IgD-negative memory B cell (primary cell): ENCODE measurements at regions not wholly inside any gene's neighbourhood (a gene's known extent, or its start where the extent isn't known, plus 50 kb on each side); places are given as distances from the start of the nearest gene placed in this dataset.

Experiments used
- H3K27ac Mint-ChIP-seq, 3 donors: one replicate each; pipeline ENCODE4 v1.8.0; 2020 to 2022; ENCODE audit warnings: mild to moderate bottlenecking in 3 of 3, mixed read lengths in 3 of 3, moderate library complexity in 1 of 3
- H3K27me3 Mint-ChIP-seq: one replicate; pipeline ENCODE4 v1.8.0; 2021; ENCODE audit warnings: mixed read lengths
- H3K36me3 Mint-ChIP-seq: one replicate; pipeline ENCODE4 v1.8.0; 2020; ENCODE audit warnings: mild to moderate bottlenecking, mixed read lengths
- H3K4me1 Mint-ChIP-seq, 3 donors: one replicate each; pipeline ENCODE4 v1.8.0; 2020 to 2022; ENCODE audit warnings: mixed read lengths in 3 of 3, mild to moderate bottlenecking in 1 of 3
- H3K4me3 Mint-ChIP-seq, 4 donors: one replicate each; pipeline ENCODE4 v1.8.0; 2020 to 2022; ENCODE audit warnings: mild to moderate bottlenecking in 4 of 4, mixed read lengths in 4 of 4, moderate library complexity in 3 of 4
- H3K9me3 Mint-ChIP-seq, 3 donors: one replicate each; pipeline ENCODE4 v1.8.0; 2020 to 2021; ENCODE audit warnings: mixed read lengths in 3 of 3, mild to moderate bottlenecking in 1 of 3

DNA sequence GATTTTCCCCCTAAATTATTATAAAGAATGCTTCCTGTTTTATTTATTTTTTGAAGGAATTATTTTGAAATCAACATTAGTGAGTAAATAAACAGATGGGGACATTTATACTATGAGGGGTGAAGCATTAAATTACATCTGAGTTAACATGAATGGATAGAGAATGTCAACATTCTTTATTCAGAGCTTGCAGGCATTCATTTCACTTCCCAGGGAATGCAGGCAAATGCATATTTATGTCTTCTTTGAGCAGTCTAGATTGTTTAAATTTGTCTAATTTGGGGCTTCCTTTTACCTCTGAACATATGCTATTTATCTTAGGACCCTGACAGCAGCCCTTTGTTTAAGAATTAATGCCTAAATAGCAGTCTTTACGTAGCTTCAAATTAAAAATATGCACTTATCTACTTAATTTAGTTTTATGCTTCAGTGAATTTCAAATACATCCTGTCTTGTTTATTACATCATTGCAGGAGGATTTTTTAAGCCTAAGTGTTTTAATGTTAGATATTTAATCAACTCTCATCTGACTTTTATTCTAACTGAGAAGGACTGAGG, 630.5 kb upstream of the LMCD1 start:
- H3K9me3 Mint-ChIP-seq, result peaks cover 0 to 5% (median 2%) of the 10 kb centered on the region in 3 donors
- no peaks in the 10 kb centered on the region for H3K36me3 Mint-ChIP-seq
- no peaks in the 10 kb centered on the region for H3K4me1 Mint-ChIP-seq
- H3K27me3 Mint-ChIP-seq, result no peaks in the 10 kb centered on the region
- H3K27ac Mint-ChIP-seq, result no peak overlapping the region
- H3K4me3 Mint-ChIP-seq, result no peak overlapping the region

DNA sequence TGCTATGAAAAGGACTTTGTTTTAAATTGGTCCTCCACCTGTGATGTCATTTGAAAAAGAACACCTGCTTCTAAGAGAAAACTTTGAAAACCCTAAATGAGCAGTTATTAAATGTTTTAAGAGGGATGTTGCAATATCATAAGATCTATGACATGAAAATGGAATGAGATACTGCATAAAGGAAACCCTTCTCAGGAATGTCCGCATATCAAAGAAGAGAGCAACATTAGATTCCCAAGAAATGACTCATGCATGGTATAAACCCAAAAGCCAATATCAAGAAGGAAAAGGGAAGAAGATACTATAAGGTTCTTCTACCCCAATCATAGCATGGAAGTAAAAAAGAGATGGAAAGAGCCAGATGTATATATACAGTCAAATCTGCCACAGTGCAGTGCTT, 627.5 kb upstream of the LMCD1 start:
- Mint-ChIP-seq H3K4me1 (no peaks in the 10 kb centered on the region), H3K27ac (no peak overlapping the region), H3K4me3 (no peak overlapping the region)

DNA sequence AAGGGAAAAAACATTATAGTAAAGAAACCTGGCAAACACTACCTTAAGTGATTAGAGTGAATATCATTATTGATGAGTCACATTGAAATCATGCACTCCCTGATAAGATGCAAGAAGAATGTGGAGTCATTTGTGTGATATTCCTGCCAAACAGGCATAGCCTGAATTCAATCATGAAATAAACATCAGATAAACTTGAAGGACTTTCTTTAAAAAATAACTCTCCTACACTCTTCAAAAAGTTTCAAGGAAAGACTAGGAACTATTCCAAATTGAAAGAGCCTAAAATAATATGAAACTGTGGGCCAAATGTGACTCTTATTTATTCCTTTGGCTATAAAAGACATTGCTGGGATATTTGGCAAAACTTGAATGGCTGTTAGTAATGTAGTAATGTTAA, 625.7 kb upstream of the LMCD1 start:
- no peak overlapping the region for H3K27ac Mint-ChIP-seq
- H3K4me3 Mint-ChIP-seq, result no peak overlapping the region
- no peaks in the 10 kb centered on the region for H3K27me3 Mint-ChIP-seq
- H3K9me3 Mint-ChIP-seq, result peaks cover 0 to 2% (median 2%) of the 10 kb centered on the region in 3 donors
- no peaks in the 10 kb centered on the region for H3K36me3 Mint-ChIP-seq
- H3K4me1 Mint-ChIP-seq, result no peaks in the 10 kb centered on the region

More for the DNA sequence above, 627.5 kb upstream of the LMCD1 start:
- no peaks in the 10 kb centered on the region for H3K27me3 Mint-ChIP-seq
- no peaks in the 10 kb centered on the region for H3K36me3 Mint-ChIP-seq
- peaks cover 2 to 5% (median 2%) of the 10 kb centered on the region in 3 donors for H3K9me3 Mint-ChIP-seq

DNA sequence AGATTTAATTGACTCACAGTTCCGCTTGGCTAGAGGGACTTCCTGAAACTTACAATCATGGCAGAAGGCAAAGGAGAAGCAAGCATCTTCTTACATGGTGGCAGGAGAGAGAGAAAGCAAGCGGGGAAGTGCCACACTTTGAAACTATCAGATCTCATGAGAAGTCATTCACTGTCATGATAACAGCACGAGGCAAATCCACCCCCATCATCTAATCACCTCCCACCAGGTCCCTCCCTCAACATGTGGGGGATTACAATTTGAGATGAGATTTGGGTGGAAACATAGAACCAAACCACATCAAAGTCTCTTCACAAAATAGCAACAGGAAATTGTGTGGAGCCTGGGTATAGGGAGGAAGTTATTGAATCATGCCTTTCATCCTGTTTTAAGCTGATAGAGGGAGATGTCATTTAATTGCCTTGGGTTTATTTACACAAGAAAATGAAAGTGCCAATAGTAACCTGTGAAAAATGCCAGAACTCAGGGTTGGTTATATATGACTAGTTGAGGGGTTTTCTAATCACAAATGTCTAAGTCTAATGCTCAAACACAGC, 624.8 kb upstream of the LMCD1 start:
- H3K9me3 Mint-ChIP-seq, result peaks cover 0 to 2% (median 2%) of the 10 kb centered on the region in 3 donors
- no peaks in the 10 kb centered on the region for H3K36me3 Mint-ChIP-seq
- H3K27ac Mint-ChIP-seq, result no peak overlapping the region
- no peak overlapping the region for H3K4me3 Mint-ChIP-seq
- H3K27me3 Mint-ChIP-seq, result no peaks in the 10 kb centered on the region
- no peaks in the 10 kb centered on the region for H3K4me1 Mint-ChIP-seq

DNA sequence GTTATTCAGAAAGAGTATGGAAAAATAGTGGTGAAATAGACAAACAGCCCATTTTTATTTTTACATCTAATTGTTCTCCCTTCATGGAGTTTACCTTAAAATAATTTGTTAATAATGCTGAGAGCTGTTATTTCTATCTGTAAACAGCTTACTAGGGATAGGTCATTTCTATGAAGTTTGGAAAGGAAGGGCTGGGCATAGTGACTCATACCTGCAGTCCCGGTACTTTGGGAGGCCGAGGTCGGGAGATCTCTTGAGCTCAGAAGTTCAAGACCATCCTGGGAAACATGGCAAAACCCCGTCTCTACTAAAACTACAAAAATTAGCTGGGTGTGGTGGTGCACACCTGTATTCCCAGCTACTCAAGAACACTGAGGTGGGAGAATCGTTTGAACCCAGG, 624.3 kb upstream of the LMCD1 start:
- no peaks in the 10 kb centered on the region for H3K36me3 Mint-ChIP-seq
- H3K4me3 Mint-ChIP-seq, result no peak overlapping the region
- H3K27ac Mint-ChIP-seq, result no peak overlapping the region
- H3K27me3 Mint-ChIP-seq, result no peaks in the 10 kb centered on the region
- peaks cover 0 to 6% (median 2%) of the 10 kb centered on the region in 3 donors for H3K9me3 Mint-ChIP-seq
- H3K4me1 Mint-ChIP-seq, result no peaks in the 10 kb centered on the region

DNA sequence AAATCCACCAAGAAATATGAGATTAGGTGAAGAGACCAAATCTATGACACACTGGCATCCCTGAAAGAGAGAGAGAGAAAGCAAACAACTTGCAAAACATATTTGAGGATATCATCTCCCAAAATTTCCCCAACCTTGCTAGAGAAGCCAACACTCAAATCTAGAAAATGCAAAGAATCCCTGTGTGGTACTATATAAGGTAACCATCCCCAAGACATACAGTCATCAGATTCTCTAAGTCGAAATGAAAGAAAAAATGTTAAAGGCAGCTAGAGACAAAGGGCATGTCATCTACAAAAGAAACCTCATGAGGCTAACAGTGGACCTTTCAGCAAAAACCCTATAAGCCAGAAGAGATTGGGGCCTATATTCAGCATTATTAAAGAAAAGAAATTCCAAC, 622.1 kb upstream of the LMCD1 start:
- H3K27me3 Mint-ChIP-seq, result no peaks in the 10 kb centered on the region
- peaks cover 0 to 6% (median 3%) of the 10 kb centered on the region in 3 donors for H3K9me3 Mint-ChIP-seq
- no peaks in the 10 kb centered on the region for H3K36me3 Mint-ChIP-seq
- no peak overlapping the region for H3K4me3 Mint-ChIP-seq
- H3K27ac Mint-ChIP-seq, result no peak overlapping the region
- peaks cover 0 to 1% (median 0%) of the 10 kb centered on the region in 3 donors for H3K4me1 Mint-ChIP-seq

DNA sequence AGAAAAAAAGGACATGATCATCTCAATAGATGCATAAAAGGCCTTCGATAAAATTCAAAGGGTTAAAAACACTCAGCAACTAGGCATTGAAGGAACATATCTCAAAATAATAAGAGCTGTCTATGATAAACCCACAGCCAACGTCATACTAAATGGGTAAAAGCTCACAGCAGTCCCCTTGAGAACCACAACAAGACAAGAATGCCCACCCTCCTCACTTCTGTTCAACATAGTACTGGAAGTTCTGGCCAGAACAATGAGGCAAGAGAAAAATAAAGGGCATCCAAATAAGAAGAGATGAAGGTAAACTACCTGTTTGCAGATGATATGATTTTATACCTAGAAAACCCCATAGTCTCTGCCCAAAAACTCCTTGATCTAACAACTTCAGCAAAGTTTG, 619.7 kb upstream of the LMCD1 start:
- H3K27me3 Mint-ChIP-seq, result no peaks in the 10 kb centered on the region
- H3K4me1 Mint-ChIP-seq, result peaks cover 0 to 1% (median 0%) of the 10 kb centered on the region in 3 donors
- no peak overlapping the region for H3K4me3 Mint-ChIP-seq
- no peak overlapping the region for H3K27ac Mint-ChIP-seq
- peaks cover 6 to 8% (median 7%) of the 10 kb centered on the region in 3 donors for H3K9me3 Mint-ChIP-seq
- H3K36me3 Mint-ChIP-seq, result no peaks in the 10 kb centered on the region

DNA sequence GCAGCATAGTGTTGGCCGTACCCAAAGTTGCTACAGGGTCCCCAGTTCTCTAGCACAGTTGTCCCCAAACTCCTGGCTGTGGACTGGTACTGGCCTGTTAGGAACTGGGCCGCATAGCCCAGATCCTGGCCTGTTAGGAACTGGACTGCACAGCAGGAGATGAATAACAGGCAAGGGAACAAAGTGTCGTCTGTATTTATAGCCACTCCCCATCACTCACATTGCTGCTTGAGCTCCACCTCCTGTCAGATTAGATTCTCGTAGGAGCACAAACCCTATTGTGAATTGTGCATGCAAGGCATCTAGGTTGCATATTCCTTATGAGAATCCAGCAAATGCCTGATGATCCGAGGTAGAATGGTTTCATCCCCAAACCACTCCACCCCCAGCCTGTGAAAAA, 604.0 kb upstream of the LMCD1 start:
- no peak overlapping the region for H3K4me3 Mint-ChIP-seq
- no peak overlapping the region for H3K27ac Mint-ChIP-seq
- peaks cover under 1 to 7% (median 5%) of the 10 kb centered on the region in 3 donors for H3K9me3 Mint-ChIP-seq
- H3K27me3 Mint-ChIP-seq, result no peaks in the 10 kb centered on the region
- H3K4me1 Mint-ChIP-seq, result peaks cover 0 to 1% (median 0%) of the 10 kb centered on the region in 3 donors
- H3K36me3 Mint-ChIP-seq, result no peaks in the 10 kb centered on the region

DNA sequence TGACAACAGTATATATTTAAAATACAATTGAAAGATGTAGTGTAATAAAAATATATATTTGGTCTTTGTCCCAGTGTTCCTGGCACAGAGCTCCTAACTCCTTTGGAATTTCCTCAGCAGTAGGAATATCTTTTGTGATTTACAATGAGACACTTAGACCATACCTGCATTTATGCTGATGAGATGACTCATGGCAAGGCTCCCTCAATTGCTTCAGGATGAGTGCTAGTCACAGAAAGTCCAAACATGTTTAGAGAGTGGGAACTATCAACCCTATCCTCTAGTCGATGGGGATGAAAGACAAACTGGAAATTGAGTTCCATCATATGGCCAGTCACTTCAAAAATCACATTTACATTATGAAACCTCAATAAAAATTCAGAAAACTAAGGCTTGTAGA, 588.3 kb upstream of the LMCD1 start:
- Mint-ChIP-seq H3K9me3 (peaks cover 2 to 10% (median 4%) of the 10 kb centered on the region in 3 donors), H3K27ac (no peak overlapping the region), H3K4me1 (no peaks in the 10 kb centered on the region), H3K4me3 (no peak overlapping the region), H3K27me3 (no peaks in the 10 kb centered on the region), H3K36me3 (no peaks in the 10 kb centered on the region)

DNA sequence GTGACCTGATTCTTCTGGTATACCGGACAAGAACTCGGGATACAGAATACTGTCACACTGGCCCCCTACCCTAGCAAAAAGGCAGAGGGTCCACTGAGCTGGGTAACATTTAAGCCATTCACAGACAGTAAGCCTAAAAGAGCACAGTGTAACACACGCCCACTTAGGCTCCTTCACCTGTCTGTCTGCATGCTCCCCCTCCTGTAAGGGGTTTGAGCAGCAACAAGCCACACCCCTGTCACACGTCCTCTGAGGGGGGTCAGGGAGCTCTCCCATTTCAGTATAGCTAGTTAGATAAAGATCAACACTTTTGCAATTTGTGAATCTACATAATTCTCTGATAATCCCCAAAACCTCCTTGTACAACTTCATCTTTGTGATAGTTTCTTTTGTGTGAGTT, 586.3 kb upstream of the LMCD1 start:
- Mint-ChIP-seq H3K4me1 (no peaks in the 10 kb centered on the region), H3K27ac (no peak overlapping the region), H3K27me3 (no peaks in the 10 kb centered on the region), H3K36me3 (no peaks in the 10 kb centered on the region), H3K9me3 (peaks cover 2 to 10% (median 4%) of the 10 kb centered on the region in 3 donors), H3K4me3 (no peak overlapping the region)

DNA sequence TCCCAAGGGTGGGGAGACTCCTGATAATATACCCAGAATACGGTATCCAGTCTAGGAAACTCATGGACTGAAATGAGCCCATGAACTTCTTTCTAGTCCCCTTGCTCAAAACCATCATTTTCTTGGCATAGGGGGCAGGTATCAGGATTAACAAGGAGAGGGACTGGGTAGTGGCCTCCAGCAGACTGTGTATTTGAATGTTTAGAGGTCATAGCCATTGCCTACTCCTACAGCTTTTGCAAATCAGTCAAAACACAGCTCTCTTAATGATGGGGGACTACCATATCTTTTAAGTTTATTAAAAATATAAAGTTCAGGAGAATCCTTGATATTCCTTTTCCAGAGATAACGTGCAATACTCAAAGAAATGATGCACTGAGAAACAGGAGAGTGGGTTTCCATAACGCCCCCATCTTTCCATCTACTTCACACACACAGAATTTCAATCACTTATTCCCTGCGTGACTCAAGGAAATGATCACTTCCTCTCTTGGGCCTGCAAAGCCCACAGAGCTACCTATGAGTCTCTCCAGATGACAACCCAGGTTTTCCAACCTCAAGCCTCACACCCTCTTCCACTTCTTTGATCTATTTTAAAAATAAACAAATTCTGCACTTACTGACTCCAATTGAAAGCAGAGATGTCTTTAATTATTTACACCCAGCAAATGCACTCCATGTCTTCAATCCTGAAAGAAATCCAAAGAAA, 584.0 kb upstream of the LMCD1 start:
- no peaks in the 10 kb centered on the region for H3K4me1 Mint-ChIP-seq
- H3K4me3 Mint-ChIP-seq, result no peak overlapping the region
- H3K9me3 Mint-ChIP-seq, result peaks cover 2 to 7% (median 4%) of the 10 kb centered on the region in 3 donors
- H3K36me3 Mint-ChIP-seq, result no peaks in the 10 kb centered on the region
- no peaks in the 10 kb centered on the region for H3K27me3 Mint-ChIP-seq
- no peak overlapping the region for H3K27ac Mint-ChIP-seq

DNA sequence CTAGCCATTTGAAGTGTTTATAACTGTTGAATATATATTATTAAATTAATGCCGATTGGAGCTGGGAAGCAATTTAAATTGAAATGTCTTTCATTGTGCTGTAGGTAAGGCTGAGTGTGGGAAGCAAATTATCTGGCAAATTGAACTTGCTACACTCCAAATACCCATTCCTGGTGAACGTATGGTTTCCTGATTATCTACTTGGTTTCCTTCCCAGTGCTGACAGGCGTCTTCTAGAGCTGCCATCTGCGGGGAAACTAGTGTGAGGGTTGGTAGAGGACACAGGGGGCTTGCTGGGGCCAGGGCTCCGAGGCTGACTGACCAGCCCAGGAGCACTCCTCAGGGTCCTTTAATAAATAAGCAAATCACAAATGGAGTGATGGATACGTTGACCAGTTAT, 581.4 kb upstream of the LMCD1 start:
- no peak overlapping the region for H3K4me3 Mint-ChIP-seq
- no peaks in the 10 kb centered on the region for H3K27me3 Mint-ChIP-seq
- H3K27ac Mint-ChIP-seq, result no peak overlapping the region
- no peaks in the 10 kb centered on the region for H3K36me3 Mint-ChIP-seq
- peaks cover 2 to 7% (median 3%) of the 10 kb centered on the region in 3 donors for H3K9me3 Mint-ChIP-seq
- no peaks in the 10 kb centered on the region for H3K4me1 Mint-ChIP-seq

DNA sequence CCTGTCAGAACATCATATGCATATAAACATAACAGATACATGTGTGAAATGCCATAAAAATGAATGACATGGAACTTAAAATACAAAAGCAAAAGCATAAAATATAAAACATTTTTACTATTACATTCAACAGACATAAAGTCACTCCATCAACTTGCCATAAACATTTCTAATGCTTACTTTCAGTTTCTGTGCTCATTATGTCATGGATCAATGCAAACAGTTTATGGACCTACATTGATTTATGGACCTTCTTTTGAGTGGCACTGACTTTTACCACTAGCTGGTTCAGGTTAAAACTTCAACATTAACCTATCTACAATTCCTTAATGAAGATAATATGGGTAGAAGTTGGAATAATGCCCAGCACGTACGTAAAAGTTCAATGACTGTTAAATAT, 577.4 kb upstream of the LMCD1 start:
- H3K4me1 Mint-ChIP-seq, result no peaks in the 10 kb centered on the region
- H3K9me3 Mint-ChIP-seq, result no peaks in the 10 kb centered on the region
- no peaks in the 10 kb centered on the region for H3K27me3 Mint-ChIP-seq
- H3K36me3 Mint-ChIP-seq, result no peaks in the 10 kb centered on the region
- H3K27ac Mint-ChIP-seq, result no peak overlapping the region
- no peak overlapping the region for H3K4me3 Mint-ChIP-seq

DNA sequence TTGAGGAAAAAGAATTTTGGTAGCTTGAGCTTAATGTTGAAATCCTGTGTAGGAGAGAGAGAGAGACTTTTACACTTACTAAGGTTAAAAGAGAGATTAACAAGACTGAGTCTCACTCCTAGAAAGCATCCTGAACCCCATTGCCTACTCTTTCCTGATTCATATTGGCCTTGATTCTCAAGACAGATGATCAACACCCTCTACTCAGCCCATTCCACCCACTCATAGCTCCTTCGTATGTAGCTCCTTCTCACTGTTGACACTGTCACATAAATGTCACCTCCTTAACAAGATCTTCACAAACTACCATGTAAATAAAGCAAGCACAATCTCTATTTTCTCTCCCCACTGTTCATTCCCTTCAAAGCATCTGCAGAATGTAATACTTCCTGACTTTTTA, 574.6 kb upstream of the LMCD1 start:
- H3K4me1 Mint-ChIP-seq, result no peaks in the 10 kb centered on the region
- H3K27ac Mint-ChIP-seq, result no peak overlapping the region
- H3K9me3 Mint-ChIP-seq, result peaks cover 0 to 4% (median 2%) of the 10 kb centered on the region in 3 donors
- no peaks in the 10 kb centered on the region for H3K36me3 Mint-ChIP-seq
- no peaks in the 10 kb centered on the region for H3K27me3 Mint-ChIP-seq
- H3K4me3 Mint-ChIP-seq, result no peak overlapping the region

DNA sequence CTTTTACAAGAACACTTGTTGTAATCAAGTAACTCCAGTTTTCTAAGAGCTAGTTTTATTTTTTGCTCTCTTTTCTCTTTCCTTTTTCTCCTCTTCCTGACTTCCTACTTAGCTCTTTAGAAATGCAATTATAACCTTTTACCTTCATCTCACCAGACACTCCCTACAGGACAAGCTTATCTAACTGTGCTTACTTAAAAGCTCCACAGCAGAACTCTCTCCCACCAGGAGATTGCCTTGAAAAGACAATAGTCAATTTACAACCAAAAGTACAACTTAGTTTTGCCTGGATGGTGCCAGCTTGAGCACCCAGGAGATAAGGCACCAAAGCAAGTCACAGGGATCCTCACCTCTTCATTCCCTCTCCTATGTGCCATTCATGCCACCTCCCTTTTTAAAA, 573.8 kb upstream of the LMCD1 start:
- H3K27me3 Mint-ChIP-seq, result no peaks in the 10 kb centered on the region
- H3K9me3 Mint-ChIP-seq, result peaks cover 0 to 5% (median 2%) of the 10 kb centered on the region in 3 donors
- H3K27ac Mint-ChIP-seq, result no peak overlapping the region
- no peaks in the 10 kb centered on the region for H3K36me3 Mint-ChIP-seq
- no peaks in the 10 kb centered on the region for H3K4me1 Mint-ChIP-seq
- no peak overlapping the region for H3K4me3 Mint-ChIP-seq
